EL (cell line): ENCODE measurements at regions not wholly inside any gene's neighbourhood (a gene's known extent, or its start where the extent isn't known, plus 50 kb on each side); places are given as distances from the start of the nearest gene placed in this dataset.

Experiments
- DNase-seq: peaks from one replicate; pipeline ENCODE4 v3.0.0-alpha.2; 2016

DNA sequence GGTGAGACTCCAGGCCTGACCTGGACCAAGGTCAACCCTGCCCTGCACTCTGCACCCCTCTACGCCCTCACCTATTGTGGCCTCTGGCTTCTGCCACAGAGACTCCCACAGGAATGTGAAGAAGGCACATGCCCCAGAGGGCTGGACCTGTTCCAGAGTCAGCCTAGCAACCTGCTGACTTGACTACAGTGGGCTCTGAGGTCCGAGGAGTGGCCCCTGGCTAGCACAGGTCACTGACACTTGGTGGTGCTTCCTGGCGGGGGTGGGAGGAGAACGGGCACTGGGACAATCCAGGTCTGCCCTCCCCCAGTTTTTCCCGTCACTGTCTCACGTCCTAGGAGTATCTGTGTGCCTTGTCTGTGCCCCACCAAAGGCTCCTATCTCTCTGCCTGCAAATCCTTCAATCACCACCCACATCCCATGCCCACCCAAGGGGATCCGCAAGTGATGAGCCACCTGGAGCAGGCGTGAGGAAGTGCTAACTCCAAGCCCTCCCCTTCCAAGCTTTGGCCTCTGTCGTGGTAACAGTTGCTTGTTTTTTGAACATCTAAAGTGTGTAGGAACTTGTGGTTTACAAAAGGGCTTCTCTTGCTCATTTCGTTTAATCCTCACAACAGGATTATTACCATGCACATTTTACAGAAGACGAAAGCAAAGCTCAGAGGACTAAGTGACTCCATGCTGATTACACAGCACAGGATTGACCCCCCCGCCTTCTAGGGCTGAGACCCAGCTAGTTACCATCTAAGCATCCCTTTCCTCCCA lies 86.2 kb downstream of the MCFD2 start:
- DNase-seq: no peak

DNA sequence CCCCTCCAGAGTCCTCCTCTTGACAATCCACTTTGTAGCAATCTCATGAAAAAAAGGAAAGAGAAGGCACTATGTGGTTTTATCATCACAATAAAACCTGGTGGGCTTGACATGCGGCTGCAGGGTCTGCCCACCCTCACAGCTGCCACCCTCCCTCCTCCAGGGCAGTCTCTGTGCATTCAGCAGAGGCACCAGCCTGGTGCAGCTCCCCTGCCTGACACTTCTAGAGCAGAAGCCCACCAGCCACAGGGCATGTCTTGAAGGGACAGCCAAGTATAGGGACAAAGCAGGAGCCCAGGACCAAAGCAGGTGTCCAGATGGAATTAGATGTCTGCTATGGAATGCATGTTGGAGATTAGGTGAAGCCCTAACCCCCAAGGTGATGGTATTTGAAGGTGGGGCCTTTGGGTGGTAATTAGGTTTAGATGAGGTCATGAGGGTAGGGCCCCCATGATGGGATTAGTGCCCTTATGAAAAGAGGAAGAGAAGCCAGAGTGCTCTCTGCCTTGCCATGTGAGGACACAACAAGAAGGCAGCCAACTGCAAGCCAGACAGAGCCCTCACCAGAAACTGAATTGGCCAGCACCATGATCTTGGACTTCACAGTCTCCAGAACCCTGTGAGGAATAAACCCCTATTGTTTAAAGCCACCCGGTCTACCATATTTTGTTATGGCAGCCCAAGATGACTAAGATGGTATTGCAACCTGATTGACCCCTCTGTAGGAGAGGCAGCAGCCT lies 86.9 kb downstream of the MCFD2 start:
- DNase-seq: no peak

DNA sequence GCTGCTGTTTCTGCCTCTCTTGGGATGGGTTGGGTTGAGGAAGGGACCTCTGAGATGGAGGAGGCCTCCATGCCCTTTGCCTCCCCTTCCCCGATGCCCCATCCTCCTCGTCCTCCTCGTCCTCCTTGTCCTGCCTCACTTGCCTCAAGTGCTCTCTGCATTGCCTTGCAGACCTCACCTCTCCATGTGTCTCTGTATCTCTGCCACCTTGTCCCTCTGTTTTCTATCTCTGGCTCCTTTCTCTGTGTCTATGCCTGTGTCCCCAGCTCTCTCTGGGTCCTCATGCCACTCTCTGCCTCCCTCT lies 87.5 kb downstream of the MCFD2 start:
- DNase-seq: no peak

DNA sequence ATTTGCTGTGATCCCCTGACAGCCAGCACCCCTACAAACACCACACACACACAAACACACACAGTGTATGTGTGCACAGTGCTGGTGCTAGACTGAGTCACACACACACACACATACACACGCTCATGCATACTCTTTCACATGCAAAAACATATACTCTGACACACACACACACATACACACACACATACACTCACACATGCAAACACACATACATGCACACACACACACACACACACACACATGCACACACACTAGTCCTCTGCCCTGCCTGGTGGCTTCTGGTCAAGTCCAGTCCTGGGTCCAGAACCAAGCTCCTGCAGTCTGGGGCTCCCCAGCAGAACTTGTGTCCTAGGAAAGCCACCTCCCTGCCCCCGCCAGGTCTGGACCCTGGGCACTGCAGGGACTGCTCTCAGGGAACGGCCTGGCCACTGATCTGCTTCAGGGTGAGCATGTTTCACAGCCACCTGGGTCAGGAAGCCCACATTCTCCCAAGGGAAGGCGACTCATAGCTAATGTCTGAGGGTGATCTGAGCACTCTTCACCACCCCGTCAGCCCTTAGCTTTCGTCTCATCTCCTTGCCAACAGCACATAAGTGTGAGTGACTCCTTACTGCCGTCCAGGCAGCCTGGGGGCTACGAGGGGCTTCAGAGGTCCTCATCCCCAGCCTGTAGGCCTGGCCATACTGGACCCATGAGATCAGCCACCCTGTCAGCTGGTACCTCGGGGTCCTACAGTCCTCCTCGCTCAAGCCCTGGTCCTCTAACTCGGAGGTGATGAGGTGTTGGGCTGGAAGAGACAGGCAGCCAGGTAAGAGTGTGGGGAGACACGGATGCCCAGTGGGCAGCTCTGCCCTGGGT lies 88.1 kb downstream of the MCFD2 start:
- peak; percentile 78 for DNase-seq

DNA sequence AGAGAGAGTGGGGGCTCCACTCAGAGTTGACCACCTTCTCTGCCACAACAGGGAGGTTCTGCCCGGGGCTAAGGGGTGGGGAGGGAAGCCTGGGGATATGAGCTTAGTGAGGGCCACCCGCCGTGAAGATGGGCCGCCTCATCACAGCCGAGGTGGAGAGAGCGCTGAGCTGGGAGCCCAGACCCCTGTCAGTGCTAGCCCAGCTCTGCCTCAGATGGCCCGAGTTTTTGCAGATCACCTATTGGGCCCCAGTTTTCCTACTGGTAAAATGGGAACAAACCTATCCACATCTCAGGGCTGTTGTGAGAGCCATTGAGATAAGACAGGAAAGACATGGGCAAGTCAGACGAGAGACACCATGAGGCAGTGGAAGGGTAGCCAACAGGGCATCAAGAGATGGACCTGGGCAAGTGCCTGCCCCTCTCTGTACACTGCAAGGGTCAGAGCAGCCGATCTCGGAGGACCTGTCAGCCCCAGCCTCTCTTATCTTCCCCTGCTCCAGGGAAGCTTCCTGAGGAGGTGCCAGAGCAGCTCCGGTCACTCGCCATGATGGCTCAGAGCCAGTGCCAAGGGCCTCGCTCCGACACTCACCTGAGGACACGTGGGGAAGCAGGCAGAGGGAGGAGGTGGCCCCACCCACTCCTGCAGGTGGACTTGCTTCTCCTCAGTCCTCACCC lies 88.9 kb downstream of the MCFD2 start:
- DNase-seq: no peak

DNA sequence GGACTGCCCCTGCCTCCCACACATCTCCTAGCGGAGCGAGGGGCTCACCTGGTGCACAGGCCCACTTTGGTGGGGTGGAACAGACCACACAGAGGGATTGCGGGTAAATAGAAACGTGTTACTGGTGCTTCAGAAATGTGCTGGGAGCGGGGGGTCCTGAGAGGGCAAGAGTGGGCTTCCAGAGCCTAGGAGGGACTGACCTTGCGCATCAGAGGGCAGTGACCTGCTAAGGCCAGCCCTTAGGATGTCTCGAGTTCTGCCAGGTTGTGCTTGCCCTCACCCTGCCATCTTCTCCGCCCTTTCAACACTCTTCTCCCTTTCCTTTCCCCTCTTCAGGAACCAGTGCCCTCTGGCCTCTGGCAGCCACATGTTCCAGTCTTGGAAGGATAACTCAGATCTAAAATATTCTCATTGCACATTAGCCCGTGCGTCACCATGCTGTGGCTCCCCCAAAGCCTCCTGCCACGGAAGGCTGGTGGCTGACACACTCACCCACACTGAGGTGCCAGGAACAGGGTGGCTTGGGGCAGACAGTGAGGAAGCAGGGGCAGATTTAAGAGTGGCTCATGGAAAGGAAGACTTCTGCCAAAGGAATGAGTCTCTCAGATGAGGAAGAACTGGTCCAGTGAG lies 89.6 kb downstream of the MCFD2 start:
- DNase-seq: peak; percentile 92

DNA sequence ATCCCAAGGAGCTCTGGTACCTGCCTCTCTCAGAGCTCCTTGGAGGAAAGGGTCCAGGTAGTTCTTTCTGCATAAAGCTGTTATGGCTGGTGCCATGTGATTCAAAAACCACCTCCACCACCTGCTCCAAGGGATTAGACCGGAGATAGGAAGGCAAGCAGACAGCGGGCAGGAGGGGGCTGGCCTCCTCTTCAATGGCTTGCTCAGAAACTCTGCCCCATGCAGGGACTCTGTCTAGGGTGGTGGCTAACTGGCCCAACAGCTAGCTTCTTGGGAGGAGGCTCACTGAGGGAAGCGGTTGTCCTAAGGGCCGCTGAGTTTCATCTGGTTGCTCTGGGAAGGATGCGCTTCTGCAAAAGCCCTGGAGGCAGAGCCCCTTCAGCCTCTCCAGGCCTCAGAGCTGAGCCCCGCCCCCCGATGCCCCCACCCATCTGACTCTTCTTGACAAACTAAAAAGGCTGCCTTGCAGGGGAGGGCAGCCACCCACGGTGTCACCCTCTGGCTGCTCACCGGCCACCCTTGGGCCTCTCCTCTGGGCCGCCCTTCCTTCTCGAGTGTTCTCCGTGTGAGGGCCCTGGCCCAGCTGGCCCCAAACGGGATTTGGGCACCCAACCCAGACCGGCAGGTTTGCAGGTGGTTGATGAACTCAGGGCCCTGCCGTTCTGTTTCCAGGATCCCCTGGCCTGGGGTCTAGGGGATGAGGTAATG lies 90.2 kb downstream of the MCFD2 start:
- no peak for DNase-seq

DNA sequence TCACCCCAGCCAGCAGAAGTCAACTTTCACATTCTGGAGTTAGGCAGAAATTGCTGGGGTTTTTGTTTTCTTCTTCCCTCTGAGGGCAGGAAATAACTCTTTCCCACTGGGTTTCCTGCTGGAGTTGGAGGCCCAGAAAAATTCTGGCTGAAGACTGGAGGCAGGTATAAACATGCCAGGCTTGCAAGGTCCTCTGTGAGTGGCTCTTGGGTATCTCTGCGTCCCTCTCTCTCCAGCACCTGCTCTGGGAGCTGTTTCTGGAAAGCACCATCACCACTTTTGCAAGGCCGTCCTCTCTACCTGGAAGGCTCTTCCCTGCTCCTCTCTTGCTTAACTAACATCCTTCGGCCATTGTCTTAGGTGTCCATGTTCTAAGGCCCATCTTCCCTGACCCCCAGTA lies 91.0 kb downstream of the MCFD2 start:
- no peak for DNase-seq

DNA sequence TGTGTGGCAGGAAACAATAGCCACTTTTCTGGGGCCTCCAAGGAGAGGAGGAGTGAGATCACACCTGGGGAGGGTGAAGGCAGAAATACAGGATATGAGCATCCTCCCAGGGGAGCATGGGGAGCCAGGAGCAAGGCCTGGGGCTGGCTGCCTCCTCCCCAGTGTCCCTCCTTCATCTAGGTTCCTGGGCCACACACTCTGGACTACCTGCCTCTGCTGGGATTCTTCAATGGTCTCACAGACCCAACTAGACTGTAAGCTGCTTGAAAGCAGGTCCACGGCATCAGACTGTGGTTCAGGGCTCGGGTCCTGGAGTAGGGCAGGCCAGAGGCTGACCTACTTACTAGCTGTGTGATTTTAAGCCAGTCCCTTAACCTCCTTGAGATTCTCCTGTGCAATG lies 94.0 kb downstream of the MCFD2 start:
- no peak for DNase-seq

DNA sequence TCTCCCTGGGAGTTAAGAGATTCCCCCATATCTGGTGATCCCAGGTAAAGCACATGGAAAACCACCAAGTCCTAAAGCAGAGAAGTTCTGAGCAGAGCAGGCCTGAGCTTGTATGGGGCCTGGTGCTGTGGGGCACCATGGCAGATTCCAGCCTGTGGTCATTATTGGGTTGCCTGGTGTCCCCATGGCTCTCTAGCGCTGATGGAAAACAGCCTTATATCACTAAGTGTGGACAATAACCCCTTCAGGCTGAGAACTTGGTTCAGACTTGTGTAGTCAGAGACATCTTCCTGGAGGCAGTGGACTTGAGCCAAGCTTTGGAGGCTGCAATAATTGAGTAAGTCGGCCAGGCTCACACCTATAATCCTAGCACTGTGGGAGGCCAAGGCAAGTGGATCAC lies 96.8 kb downstream of the MCFD2 start:
- no peak for DNase-seq

DNA sequence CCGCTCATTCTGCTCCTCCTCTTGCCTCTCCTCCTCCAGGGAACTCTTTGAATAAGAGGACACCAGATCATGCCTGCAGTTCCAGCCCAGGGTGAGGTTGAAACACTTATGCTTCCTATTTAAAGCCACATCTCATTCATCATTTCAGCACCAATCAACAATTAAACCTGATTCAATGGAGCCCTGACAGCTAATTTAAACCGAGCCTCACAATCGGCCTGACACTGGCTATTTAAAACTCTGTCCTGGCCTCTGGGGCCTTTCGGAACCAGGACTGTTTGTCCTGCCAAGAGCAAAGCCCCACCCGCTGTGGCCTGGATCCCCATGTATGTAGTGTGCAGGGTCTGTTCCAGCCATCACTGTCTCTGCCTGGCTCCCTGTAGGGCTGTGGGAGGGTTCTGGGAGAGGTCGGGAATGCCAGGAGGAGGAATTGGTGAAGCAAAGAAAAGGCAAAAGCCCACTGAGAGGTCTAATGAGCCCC lies 97.4 kb downstream of the MCFD2 start:
- no peak for DNase-seq

DNA sequence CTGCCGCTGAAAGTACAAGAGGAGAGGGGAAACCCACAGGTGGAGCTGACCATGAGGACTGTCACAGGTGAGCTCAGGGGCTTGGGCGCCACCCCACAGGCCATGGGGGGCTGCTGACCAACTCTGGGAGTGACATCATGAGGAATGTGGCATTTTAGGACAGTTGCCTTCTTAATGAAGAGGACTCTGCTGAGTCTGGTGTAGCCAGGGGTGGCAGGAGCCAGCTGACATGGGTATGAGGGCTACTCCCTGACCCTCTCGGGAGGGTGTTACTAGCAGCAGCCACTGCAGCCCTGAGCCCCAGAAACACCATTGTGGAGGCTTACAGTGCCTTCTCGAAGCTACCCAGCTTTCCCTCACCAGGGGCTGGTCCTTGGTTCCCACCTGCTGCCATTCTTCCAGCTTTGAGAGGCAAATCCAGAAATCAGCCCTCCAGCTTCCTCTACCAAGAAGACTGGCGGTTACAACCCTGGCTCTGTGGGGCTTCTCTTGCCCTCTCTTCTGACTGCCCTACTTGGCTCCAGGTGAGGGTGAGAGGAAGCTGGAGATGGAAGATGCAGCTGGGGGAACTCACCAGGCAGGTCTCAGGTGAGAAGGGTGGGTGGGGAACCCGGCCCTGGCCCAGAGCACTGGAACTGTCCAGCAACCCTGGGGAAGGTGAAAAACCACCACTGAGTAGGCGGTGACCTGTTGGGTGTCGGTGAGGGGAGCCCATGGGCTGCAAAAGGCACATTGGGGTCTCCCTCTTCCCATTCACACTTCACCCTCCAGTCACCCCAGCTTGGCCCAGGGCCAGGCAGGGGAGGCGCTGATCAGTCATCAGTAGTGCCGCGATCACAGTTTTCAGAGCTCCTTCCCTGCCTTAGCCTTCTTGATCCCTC lies 98.5 kb downstream of the MCFD2 start:
- no peak for DNase-seq

DNA sequence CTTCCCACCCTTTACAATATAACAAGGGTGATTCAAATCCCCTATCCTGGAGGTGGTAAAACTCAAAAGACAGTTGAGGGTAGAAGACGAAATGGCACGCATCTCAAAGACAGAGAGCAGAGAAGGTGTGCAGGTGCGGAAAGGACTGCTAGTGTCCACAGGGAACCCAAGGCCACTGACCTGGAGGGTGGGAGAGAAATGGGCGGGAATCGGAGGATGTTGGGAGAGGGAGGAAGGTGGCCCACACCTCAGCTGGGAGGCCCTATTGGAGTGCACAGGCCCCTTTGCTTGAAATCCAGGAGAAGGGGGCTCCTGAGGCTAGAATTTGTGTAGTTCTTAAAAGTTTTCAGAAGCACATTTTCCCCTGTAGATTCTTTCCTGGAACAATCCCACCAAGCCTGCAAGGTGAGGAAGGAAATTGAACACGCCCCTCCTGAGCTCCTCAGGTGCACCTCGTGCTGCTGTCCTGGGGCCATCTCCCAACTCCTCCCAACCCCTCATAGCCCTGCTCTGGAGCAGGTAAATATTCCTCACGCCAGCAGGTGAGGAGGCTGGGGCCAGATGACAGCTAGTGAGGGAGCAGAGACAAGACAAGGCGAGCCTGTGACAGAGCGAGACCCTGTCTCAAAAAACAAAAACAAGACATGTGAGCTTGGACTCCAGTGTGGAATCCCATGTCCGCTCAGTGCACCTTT lies 99.3 kb downstream of the MCFD2 start:
- no peak for DNase-seq

DNA sequence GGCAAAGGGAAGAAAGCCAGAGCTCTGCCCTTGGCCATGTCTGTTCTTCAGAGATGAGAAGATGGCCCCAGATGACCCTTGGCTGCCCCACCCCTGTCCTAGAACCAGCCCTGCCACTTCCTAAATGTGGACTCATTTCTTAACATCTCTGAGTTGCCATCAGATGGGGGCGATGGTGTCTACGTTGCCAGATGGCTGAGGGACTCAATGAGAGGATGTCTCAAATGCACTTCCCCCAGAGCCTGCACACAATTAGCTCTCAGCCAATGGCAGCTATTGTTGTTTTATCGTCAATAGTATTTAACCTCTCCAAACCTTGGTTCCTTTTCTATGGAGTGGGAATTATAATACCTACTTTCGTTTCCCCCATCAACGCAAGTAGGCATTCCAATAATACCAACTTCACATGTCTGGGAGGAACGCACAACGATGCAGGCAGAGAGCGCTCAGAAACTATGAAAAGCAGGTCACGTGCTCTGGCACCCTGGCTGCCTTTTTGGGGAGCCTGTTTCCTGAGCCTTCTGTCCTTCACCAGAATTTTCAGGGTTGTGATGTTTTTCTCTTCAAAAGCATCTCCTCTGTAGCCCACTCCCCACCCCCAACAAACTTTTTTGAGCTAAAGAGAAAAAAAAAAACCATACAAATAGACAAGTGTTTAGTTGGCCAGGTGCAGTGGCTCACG lies 100.3 kb downstream of the MCFD2 start:
- no peak for DNase-seq

DNA sequence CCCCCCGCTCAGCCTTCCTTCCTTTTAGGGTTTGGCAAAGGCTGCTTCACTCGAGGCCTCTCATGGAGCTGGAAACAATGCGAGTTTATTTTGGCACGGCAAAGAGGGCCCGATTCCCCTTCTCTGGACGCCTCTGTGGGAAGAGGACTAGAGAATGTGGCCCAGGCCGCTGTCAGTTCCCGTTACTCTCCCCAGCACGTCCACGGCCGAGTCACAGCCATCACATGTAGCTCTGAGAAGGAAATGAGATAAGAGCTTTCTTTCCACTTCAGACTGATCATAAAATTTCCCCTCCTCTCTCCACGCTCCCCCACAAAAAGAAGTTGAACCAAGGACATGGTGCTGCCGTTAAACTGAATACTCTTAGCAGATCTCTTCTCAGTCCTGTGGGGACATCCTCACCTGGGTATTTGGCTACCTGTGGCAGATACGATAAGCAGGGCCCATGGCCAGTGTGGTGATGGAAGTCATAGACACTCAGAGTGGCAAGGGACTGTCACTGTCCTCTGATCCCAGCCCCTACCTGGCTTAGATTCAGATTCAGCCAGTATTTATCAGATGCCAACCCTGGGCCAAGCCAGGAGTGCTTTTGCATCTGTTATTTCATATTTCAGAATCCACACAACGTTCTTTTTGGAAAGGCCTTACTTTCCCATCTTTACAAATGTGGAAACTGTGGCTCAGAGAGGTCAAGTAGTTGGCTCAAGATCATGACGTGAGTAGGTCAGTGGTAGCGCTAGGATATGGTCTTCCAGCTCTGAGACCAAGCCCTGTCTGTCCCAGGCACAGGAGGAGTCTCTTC lies 101.2 kb downstream of the MCFD2 start:
- no peak for DNase-seq

DNA sequence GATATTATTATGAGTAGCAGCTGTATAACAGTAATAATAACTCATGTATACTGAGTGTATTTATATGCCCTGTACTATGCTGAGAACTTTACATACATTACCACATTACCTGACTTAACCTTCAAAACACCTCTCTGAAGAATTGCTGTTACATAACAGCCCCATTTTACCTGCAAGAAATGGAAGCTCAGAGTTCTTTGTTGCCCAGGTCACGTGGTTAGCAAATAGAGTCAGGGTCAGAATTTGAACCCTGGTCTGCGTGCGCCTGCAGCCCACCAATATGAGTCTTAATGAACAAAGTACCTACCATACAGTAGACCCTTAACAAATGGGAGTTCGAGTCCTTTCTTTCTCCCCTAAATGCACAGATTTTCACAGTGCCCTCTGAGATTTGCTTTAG lies 101.9 kb downstream of the MCFD2 start:
- DNase-seq: no peak

DNA sequence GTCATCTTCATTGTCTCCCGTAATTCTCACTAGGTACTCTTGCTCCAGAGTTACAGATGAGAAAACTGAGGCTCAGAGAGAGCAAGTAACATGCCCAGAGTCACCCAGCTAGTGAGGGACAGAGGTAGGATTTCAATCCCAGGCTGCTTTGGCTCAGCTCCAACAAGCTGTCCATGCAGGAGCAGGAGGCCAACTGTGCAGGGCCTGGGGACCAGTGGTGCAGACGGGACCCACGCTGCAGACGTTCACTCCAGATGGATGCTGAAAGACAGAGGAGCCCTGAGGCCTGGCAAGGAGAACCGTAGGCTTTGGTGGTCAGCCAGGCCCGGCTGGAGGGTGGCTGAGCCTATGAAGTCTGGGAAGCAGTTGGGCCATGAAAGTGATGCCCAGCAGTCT lies 102.6 kb downstream of the MCFD2 start:
- no peak for DNase-seq
